Skeletal muscle tissue (tissue), 3 donors: ENCODE measurements at regions not wholly inside any gene's neighbourhood (a gene's known extent, or its start where the extent isn't known, plus 50 kb on each side); places are given as distances from the start of the nearest gene placed in this dataset.

Experiments
- H3K27ac ChIP-seq: one replicate; pipeline ENCODE4 v1.7.0; 2013; ENCODE audit warnings: mild to moderate bottlenecking, low read depth, low read length, inconsistent platforms
- H3K27me3 ChIP-seq, 3 donors: one replicate each; pipeline ENCODE4 v1.7.0; 2013; ENCODE audit warnings: low read length in 3 of 3; ENCODE audit not compliant: control insufficient read depth in 3 of 3, insufficient read depth in 3 of 3
- H3K36me3 ChIP-seq, 3 donors: one replicate each; pipeline ENCODE4 v1.7.0; 2013; ENCODE audit warnings: low read length in 3 of 3; ENCODE audit not compliant: control insufficient read depth in 3 of 3, insufficient read depth in 3 of 3
- H3K4me1 ChIP-seq, 3 donors: one replicate each; pipeline ENCODE4 v1.7.0; 2013; ENCODE audit warnings: low read length in 3 of 3, mild to moderate bottlenecking in 3 of 3; ENCODE audit not compliant: control insufficient read depth in 3 of 3, insufficient read depth in 3 of 3
- H3K4me3 ChIP-seq, 3 donors: one replicate each; pipeline ENCODE4 v1.7.0; 2013; ENCODE audit warnings: low read length in 3 of 3
- H3K9ac ChIP-seq, 3 donors: one replicate each; pipeline ENCODE4 v1.7.0; 2013; ENCODE audit warnings: low read length in 3 of 3, mild to moderate bottlenecking in 3 of 3, moderate library complexity in 2 of 3, low read depth in 1 of 3
- H3K9me3 ChIP-seq, 3 donors: one replicate each; pipeline ENCODE4 v1.7.0; 2013; ENCODE audit warnings: low read length in 3 of 3; ENCODE audit not compliant: control insufficient read depth in 3 of 3
- donor health status: Osteomylitis.

- no peak overlapping the region for H3K4me3 ChIP-seq
- H3K9me3 ChIP-seq, result no peaks in the 10 kb centered on the region
- no peak overlapping the region for H3K9ac ChIP-seq
- no peak overlapping the region for H3K27ac ChIP-seq
- H3K36me3 ChIP-seq, result no peaks in the 10 kb centered on the region
- H3K4me1 ChIP-seq, result no peaks in the 10 kb centered on the region
- no peaks in the 10 kb centered on the region for H3K27me3 ChIP-seq
Measured at GRCh38 chr12:115474539-115475353, 790.8 kb upstream of the TBX3 start.

- H3K9ac ChIP-seq, result no peak overlapping the region
- no peak overlapping the region for H3K4me3 ChIP-seq
- no peaks in the 10 kb centered on the region for H3K9me3 ChIP-seq
- H3K27ac ChIP-seq, result no peak overlapping the region
- H3K4me1 ChIP-seq, result no peaks in the 10 kb centered on the region
- no peaks in the 10 kb centered on the region for H3K36me3 ChIP-seq
- H3K27me3 ChIP-seq, result no peaks in the 10 kb centered on the region
Measured at GRCh38 chr12:115473257-115473956, 789.4 kb upstream of the TBX3 start.

DNA sequence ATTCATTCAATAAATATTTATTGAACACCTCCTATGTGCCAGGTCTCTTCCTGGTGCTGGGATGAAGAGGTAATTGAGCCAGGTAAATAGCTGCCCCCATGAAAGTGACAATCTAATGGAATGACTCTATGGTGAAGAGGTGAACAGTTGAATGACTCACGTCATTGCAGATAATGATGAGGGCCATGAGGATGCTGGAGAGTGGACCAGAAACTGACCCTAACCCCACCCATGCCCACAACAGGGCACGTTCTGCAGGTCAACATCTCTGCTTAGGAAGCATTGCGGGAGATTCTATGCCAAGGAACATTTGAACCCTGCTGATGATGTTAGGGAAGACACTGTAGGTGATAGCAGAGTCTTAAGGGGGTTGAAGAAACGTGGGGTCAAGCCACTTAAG, 788.9 kb upstream of the TBX3 start:
- Histone ChIP-seq H3K9ac (no peak overlapping the region), H3K27me3 (no peaks in the 10 kb centered on the region), H3K27ac (no peak overlapping the region), H3K4me3 (no peak overlapping the region), H3K9me3 (no peaks in the 10 kb centered on the region), H3K4me1 (no peaks in the 10 kb centered on the region), H3K36me3 (no peaks in the 10 kb centered on the region)

- Histone ChIP-seq H3K9me3 (no peaks in the 10 kb centered on the region), H3K27me3 (no peaks in the 10 kb centered on the region)
Measured at GRCh38 chr12:115470977-115471376, 787.0 kb upstream of the TBX3 start.

GRCh38 chr12:115470526-115470925, 786.6 kb upstream of the TBX3 start:
- Histone ChIP-seq H3K36me3 (no peaks in the 10 kb centered on the region), H3K27ac (no peak overlapping the region), H3K4me1 (no peaks in the 10 kb centered on the region), H3K9me3 (no peaks in the 10 kb centered on the region), H3K27me3 (no peaks in the 10 kb centered on the region), H3K9ac (no peak overlapping the region), H3K4me3 (no peak overlapping the region)

More at GRCh38 chr12:115470977-115471376, 787.0 kb upstream of the TBX3 start:
- Histone ChIP-seq H3K27ac (no peak overlapping the region), H3K36me3 (no peaks in the 10 kb centered on the region), H3K9ac (no peak overlapping the region), H3K4me1 (no peaks in the 10 kb centered on the region), H3K4me3 (no peak overlapping the region)

DNA sequence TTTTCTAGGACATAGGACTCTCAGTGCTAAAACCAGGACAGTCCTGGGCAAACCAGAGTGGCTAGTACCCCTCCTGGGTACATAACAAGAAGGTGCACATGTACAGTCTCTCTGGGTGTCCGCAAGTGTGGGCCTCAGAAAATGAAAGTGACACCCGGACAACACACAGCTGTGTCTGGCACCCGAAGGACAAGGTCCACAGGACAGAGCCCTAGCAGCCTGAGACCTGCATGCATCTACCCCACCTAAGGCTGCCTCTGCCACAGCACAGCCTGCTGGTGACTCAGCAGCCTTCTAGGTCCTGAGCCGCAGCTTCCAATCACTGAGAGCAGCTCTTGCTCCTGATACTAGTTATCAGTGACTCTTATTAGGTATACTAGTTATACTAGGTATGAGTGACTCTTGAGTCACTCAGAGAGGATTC, 784.1 kb upstream of the TBX3 start:
- H3K27ac ChIP-seq, result no peak overlapping the region
- peaks cover 0 to 4% (median 0%) of the 10 kb centered on the region in 3 donors for H3K27me3 ChIP-seq
- H3K9ac ChIP-seq, result no peak overlapping the region
- H3K4me3 ChIP-seq, result no peak overlapping the region
- no peaks in the 10 kb centered on the region for H3K9me3 ChIP-seq
- no peaks in the 10 kb centered on the region for H3K4me1 ChIP-seq
- no peaks in the 10 kb centered on the region for H3K36me3 ChIP-seq

DNA sequence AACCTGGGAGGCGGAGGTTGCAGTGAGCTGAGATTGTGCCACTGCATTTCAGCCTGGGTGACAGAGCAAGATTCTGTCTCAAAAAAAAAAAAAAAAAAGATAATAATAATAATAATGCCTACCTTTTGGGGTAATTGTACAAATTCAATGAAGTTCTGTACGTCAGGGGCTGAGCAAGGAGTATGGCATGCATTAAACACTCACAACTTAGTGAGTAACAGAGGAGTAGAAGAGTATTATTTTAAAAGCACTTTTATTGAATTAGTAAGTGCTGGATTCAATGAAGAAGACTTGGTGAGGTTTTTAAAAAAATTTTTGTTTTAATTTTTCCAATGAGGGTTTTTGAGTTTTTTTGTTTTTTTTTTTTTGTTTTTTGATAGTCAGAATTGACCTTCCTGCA, 783.6 kb upstream of the TBX3 start:
- Histone ChIP-seq H3K36me3 (no peaks in the 10 kb centered on the region), H3K9ac (no peak overlapping the region), H3K9me3 (no peaks in the 10 kb centered on the region), H3K27ac (no peak overlapping the region), H3K4me1 (no peaks in the 10 kb centered on the region), H3K4me3 (no peak overlapping the region), H3K27me3 (peaks cover 0 to 4% (median 0%) of the 10 kb centered on the region in 3 donors)

- H3K4me3 ChIP-seq, result no peak overlapping the region
- no peaks in the 10 kb centered on the region for H3K4me1 ChIP-seq
- no peak overlapping the region for H3K27ac ChIP-seq
- H3K9me3 ChIP-seq, result no peaks in the 10 kb centered on the region
- peaks cover 0 to 4% (median 0%) of the 10 kb centered on the region in 3 donors for H3K27me3 ChIP-seq
- H3K9ac ChIP-seq, result no peak overlapping the region
- H3K36me3 ChIP-seq, result no peaks in the 10 kb centered on the region
Measured at GRCh38 chr12:115466076-115466475, 782.1 kb upstream of the TBX3 start.

- Histone ChIP-seq H3K4me1 (no peaks in the 10 kb centered on the region), H3K36me3 (no peaks in the 10 kb centered on the region), H3K27me3 (peaks cover 0 to 4% (median 0%) of the 10 kb centered on the region in 3 donors), H3K4me3 (no peak overlapping the region), H3K9me3 (no peaks in the 10 kb centered on the region), H3K27ac (no peak overlapping the region), H3K9ac (no peak overlapping the region)
Measured at GRCh38 chr12:115464661-115465060, 780.7 kb upstream of the TBX3 start.

DNA sequence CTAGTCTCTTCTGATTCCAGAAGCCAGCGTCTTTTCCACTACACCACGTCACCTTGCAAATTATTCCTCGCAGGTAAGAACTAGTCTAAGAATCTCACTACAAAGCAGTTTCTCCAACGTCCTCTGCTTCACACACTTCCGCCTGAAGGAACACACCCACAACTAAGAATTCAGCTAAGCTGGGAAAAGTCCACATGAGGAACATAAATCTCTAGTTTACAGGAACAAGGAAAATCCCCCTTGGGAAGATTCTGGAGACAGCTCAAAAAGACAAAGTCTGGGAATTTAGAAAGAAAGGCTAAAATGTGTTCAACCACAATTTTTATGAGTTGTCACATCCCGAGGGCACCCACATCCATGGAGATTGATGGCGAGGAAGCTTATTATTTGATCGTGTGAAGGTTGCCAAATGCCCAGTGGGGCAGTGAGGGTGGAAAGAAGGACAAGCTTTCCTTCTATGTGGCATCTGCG, 780.2 kb upstream of the TBX3 start:
- H3K36me3 ChIP-seq, result no peaks in the 10 kb centered on the region
- no peaks in the 10 kb centered on the region for H3K4me1 ChIP-seq
- no peak overlapping the region for H3K27ac ChIP-seq
- H3K9me3 ChIP-seq, result no peaks in the 10 kb centered on the region
- no peak overlapping the region for H3K4me3 ChIP-seq
- H3K9ac ChIP-seq, result no peak overlapping the region
- peaks cover 0 to 4% (median 0%) of the 10 kb centered on the region in 3 donors for H3K27me3 ChIP-seq
